Stomach (tissue), 4 donors: ENCODE measurements at regions not wholly inside any gene's neighbourhood (a gene's known extent, or its start where the extent isn't known, plus 50 kb on each side); places are given as distances from the start of the nearest gene placed in this dataset.
"Not testable (repeated sequence)": the region's sequence is repeated elsewhere in the genome, so short reads cannot be mapped to it uniquely, and the experiment has no call there.

ENCODE experiments used
- EP300 ChIP-seq: sonication (generic); formaldehyde crosslinking; IDR thresholded peaks from one replicate; pipeline ENCODE4 v1.6.1; 2017; ENCODE audit warnings: antibody characterized with exemption
- TF ChIP-seq, protein P1 (sequence below), 7 experiments: fragments of 450-650 bp in 4 of 7; fragments of 200-600 bp in 3 of 7; sonication (generic) in 3 of 7; IDR thresholded peaks; one replicate each; pipeline ENCODE4 v1.5.1; 2016 to 2019; ENCODE audit warnings: antibody characterized with exemption in 7 of 7, control low read depth in 2 of 7, mild to moderate bottlenecking in 1 of 7

DNA sequence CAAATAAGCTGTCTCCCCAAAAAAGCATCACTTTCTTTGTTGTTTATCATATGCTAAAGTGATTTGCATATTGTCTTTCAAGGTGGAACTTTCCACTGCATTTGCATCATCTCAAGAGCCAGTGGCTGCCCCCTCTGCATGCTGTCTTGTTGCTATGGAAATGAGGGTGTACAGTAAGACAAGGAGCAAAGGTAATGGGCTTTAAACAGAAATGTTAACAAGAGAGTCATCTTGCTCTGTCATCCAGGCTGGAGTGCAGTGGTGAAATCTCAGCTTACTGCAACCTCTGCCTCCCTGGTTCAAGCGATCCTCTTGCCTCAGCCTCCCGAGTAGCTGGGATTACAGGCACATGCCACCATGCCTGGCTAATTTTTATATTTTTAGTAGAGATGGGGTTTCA, 159.2 kb downstream of the ENC1 start:
- TF ChIP-seq, protein P1, sequence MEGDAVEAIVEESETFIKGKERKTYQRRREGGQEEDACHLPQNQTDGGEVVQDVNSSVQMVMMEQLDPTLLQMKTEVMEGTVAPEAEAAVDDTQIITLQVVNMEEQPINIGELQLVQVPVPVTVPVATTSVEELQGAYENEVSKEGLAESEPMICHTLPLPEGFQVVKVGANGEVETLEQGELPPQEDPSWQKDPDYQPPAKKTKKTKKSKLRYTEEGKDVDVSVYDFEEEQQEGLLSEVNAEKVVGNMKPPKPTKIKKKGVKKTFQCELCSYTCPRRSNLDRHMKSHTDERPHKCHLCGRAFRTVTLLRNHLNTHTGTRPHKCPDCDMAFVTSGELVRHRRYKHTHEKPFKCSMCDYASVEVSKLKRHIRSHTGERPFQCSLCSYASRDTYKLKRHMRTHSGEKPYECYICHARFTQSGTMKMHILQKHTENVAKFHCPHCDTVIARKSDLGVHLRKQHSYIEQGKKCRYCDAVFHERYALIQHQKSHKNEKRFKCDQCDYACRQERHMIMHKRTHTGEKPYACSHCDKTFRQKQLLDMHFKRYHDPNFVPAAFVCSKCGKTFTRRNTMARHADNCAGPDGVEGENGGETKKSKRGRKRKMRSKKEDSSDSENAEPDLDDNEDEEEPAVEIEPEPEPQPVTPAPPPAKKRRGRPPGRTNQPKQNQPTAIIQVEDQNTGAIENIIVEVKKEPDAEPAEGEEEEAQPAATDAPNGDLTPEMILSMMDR (IDR thresholded peaks at IDR 0.05), result not testable (repeated sequence)
- TF ChIP-seq EP300, result not testable (repeated sequence)
